Sigmoid colon (tissue), 4 donors: ENCODE measurements at regions not wholly inside any gene's neighbourhood (a gene's known extent, or its start where the extent isn't known, plus 50 kb on each side); places are given as distances from the start of the nearest gene placed in this dataset.

Experiments used
- CTCF ChIP-seq, 4 experiments: fragments of 450-650 bp in 3 of 4; fragments of 200-600 bp in 1 of 4; IDR thresholded peaks; one replicate each; pipeline ENCODE4 v1.5.1; 2016 to 2019; ENCODE audit warnings: antibody characterized with exemption in 4 of 4, mild to moderate bottlenecking in 3 of 4, moderate library complexity in 2 of 4
- EP300 ChIP-seq, 4 donors: sonication (generic); formaldehyde crosslinking; IDR thresholded peaks; one replicate each; pipeline ENCODE4 v1.6.1; 2017; ENCODE audit warnings: antibody characterized with exemption in 4 of 4
- POLR2A ChIP-seq, 2 donors: fragments of 450-650 bp; IDR thresholded peaks; one replicate each; pipeline ENCODE4 v1.6.1; 2016; ENCODE audit warnings: antibody characterized with exemption in 2 of 2, mild to moderate bottlenecking in 2 of 2, moderate library complexity in 2 of 2
- POLR2AphosphoS5 ChIP-seq, 4 donors: sonication (generic); formaldehyde crosslinking; IDR thresholded peaks; one replicate each; pipeline ENCODE4 v1.6.1; 2017; ENCODE audit warnings: antibody characterized with exemption in 4 of 4

GRCh38 chr4:148503681-148504080, 61.5 kb upstream of the NR3C2 start:
- no peak for TF ChIP-seq POLR2A (IDR thresholded peaks at IDR 0.05)
- no peak for TF ChIP-seq POLR2AphosphoS5 (IDR thresholded peaks at IDR 0.05)
- no peak for TF ChIP-seq CTCF (IDR thresholded peaks at IDR 0.05)
- no peak for TF ChIP-seq EP300 (IDR thresholded peaks at IDR 0.05)
